ENCODE measurements at regions not wholly inside any gene's neighbourhood (a gene's known extent, or its start where the extent isn't known, plus 50 kb on each side); places are given as distances from the start of the nearest gene placed in this dataset.

DNA sequence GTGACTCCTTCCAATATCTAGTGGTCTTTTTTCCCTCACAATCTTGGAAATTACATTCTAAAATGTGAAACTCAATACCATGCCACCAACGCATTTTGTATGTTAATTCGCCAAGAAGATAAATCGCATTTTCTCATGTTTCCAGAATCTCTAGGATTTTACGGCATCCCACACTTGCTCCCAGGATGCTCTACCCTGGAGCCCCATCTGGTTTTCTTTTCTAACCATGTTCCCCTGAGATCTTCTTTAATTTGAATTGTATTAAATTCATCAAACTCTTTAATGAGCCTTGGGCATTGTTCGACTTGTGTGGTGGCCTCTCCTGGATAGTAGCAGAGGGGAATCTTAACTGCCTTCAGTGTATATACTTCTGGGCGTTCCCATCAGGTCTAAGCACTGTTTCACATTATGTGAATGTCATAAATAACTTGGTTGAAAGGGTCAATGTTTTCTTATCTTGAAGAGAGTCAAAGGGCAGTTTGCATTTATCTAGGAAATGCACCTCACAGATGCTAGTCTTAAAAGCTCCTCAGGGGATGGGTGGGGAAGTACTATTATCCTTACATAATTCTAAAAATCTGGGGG is 169.1 kb upstream of the MEOX2 start:
- H3F3A ChIP-seq (ENCODE audit: control insufficient read depth, insufficient read depth) = no peaks in the 10 kb centered on the region
- H3K4me1 ChIP-seq (ENCODE audit: control insufficient read depth, low read length) = no peaks in the 10 kb centered on the region
- H3K79me2 ChIP-seq (ENCODE audit: control insufficient read depth, low read length) = no peaks in the 10 kb centered on the region
- no peak overlapping the region for H3K27ac ChIP-seq (ENCODE audit: low read depth, low read length)
- TF ChIP-seq CTCF (IDR thresholded peaks at IDR 0.05; ENCODE audit: low read depth, low read length, poor library complexity, severe bottlenecking) = no peak
- no peak for TF ChIP-seq EZH2phosphoT487 (IDR thresholded peaks at IDR 0.05; ENCODE audit: borderline replicate concordance, low read length)
- H3K9me3 ChIP-seq (ENCODE audit: control insufficient read depth, insufficient read depth, low read length) = no peaks in the 10 kb centered on the region
- H3K9me2 ChIP-seq (replicated peaks; ENCODE audit: control insufficient read depth, low read length) = no peaks in the 10 kb centered on the region
- no peaks in the 10 kb centered on the region for H3K27me3 ChIP-seq (ENCODE audit: control insufficient read depth, low read length)
- H3K36me3 ChIP-seq (ENCODE audit: control insufficient read depth, low read length) = no peaks in the 10 kb centered on the region
- no peak overlapping the region for H3K4me3 ChIP-seq (ENCODE audit: low read length)
- H3K4me2 ChIP-seq (ENCODE audit: low read length) = no peak overlapping the region
- no peaks in the 10 kb centered on the region for H4K20me1 ChIP-seq (ENCODE audit: control insufficient read depth, insufficient read depth, low read depth, low read length)

GRCh38 chr7:15854841-15855524 is 168.5 kb upstream of the MEOX2 start:
- Histone ChIP-seq H3K4me3 (ENCODE audit: low read length) (no peak overlapping the region), H3K36me3 (ENCODE audit: control insufficient read depth, low read length) (no peaks in the 10 kb centered on the region), H3K4me1 (ENCODE audit: control insufficient read depth, low read length) (no peaks in the 10 kb centered on the region), H3F3A (ENCODE audit: control insufficient read depth, insufficient read depth) (no peaks in the 10 kb centered on the region), H3K79me2 (ENCODE audit: control insufficient read depth, low read length) (no peaks in the 10 kb centered on the region), H4K20me1 (ENCODE audit: control insufficient read depth, insufficient read depth, low read depth, low read length) (no peaks in the 10 kb centered on the region), H3K27me3 (ENCODE audit: control insufficient read depth, low read length) (no peaks in the 10 kb centered on the region), H3K9me3 (ENCODE audit: control insufficient read depth, insufficient read depth, low read length) (no peaks in the 10 kb centered on the region), H3K27ac (ENCODE audit: low read depth, low read length) (no peak overlapping the region), H3K9me2 (replicated peaks; ENCODE audit: control insufficient read depth, low read length) (no peaks in the 10 kb centered on the region), H3K4me2 (ENCODE audit: low read length) (no peak overlapping the region)
- TF ChIP-seq EZH2phosphoT487 (IDR thresholded peaks at IDR 0.05; ENCODE audit: borderline replicate concordance, low read length) = no peak
- TF ChIP-seq CTCF (IDR thresholded peaks at IDR 0.05; ENCODE audit: low read depth, low read length, poor library complexity, severe bottlenecking) = no peak

DNA sequence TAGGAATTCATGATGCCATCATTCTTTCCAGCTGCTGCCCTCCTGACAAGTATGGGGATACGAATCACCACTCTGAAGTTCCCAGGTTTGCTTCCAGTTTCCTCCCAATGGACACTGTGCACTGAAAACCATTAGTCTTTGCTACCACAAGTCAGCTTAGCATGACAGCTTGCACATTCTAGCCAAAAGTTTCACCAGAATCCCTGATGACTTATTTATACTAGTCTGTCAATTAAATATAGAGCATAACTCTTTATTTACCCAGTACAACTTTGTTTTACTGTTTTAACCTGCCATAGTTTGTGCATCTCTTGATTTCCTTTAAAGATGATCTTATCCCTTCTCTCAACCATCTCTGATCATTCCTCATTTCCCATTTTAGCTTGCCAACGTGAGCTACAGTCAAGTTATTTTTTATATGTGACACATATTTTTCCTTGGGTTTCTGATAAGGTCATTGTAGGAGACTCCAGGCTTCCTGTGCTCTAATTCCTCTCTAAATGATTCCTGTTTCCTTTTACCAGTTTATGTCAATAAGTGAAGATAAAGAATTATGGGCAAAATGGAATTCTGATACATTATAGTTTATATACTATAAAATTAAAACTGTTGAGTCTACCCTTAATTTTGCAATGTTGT is 167.5 kb upstream of the MEOX2 start:
- H3K79me2 ChIP-seq (ENCODE audit: control insufficient read depth, low read length) = no peaks in the 10 kb centered on the region
- no peaks in the 10 kb centered on the region for H3K36me3 ChIP-seq (ENCODE audit: control insufficient read depth, low read length)
- H4K20me1 ChIP-seq (ENCODE audit: control insufficient read depth, insufficient read depth, low read depth, low read length) = no peaks in the 10 kb centered on the region
- no peaks in the 10 kb centered on the region for H3K27me3 ChIP-seq (ENCODE audit: control insufficient read depth, low read length)
- H3K4me2 ChIP-seq (ENCODE audit: low read length) = no peak overlapping the region
- no peak overlapping the region for H3K27ac ChIP-seq (ENCODE audit: low read depth, low read length)
- H3K9me2 ChIP-seq (replicated peaks; ENCODE audit: control insufficient read depth, low read length) = no peaks in the 10 kb centered on the region
- TF ChIP-seq EZH2phosphoT487 (IDR thresholded peaks at IDR 0.05; ENCODE audit: borderline replicate concordance, low read length) (no peak), CTCF (IDR thresholded peaks at IDR 0.05; ENCODE audit: low read depth, low read length, poor library complexity, severe bottlenecking) (no peak)
- H3K4me3 ChIP-seq (ENCODE audit: low read length) = no peak overlapping the region
- no peaks in the 10 kb centered on the region for H3F3A ChIP-seq (ENCODE audit: control insufficient read depth, insufficient read depth)
- no peaks in the 10 kb centered on the region for H3K4me1 ChIP-seq (ENCODE audit: control insufficient read depth, low read length)
- H3K9me3 ChIP-seq (ENCODE audit: control insufficient read depth, insufficient read depth, low read length) = no peaks in the 10 kb centered on the region

All from DOHH2 (cell line).